GM13976 (cell line): ENCODE measurements at regions not wholly inside any gene's neighbourhood (a gene's known extent, or its start where the extent isn't known, plus 50 kb on each side); places are given as distances from the start of the nearest gene placed in this dataset.
"Not testable (repeated sequence)": the region's sequence is repeated elsewhere in the genome, so short reads cannot be mapped to it uniquely, and the experiment has no call there.

Experiments used
- DNase-seq: peaks from one replicate; pipeline ENCODE4 v3.0.0; 2012; ENCODE audit warnings: low spot score
- CTCF ChIP-seq: IDR thresholded peaks from 2 replicates; pipeline ENCODE4 v1.5.1; 2012; ENCODE audit warnings: borderline replicate concordance, mild to moderate bottlenecking; ENCODE audit not compliant: insufficient read depth; ENCODE audit errors: extremely low read depth, missing control alignments, control extremely low read depth
- in situ Hi-C: fragments of 300-500 bp; cut with MboI; formaldehyde crosslinking; loops from one replicate; pipeline ENCODE4 v1.12.0; 2022; ENCODE audit warnings: low sequenced_read_pairs, mixed read lengths, inconsistent platforms; ENCODE audit not compliant: unreplicated experiment

DNA sequence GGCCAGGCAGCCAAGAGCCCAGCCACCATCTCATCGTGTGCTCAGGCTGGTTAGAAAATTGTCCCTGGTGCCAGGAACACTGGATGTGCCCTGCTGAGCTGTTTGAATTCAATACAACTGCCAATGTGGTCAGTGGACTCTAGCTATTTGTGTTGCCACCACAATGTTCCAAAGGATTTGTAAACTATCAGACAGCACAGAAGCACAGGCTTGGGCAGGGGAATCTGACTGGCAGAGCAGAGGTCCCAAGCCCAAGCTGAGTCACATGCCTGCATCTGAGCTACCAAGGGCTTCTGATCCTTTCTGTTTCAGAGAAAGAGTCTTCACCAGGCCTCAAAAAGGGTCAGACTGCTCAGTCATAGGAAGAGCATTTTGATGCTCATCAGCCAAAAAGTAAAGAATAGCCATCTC, 232.1 kb upstream of the SEMA3C start:
- no peak for TF ChIP-seq CTCF
- no peak for DNase-seq
- in situ Hi-C loops: no loop called here

DNA sequence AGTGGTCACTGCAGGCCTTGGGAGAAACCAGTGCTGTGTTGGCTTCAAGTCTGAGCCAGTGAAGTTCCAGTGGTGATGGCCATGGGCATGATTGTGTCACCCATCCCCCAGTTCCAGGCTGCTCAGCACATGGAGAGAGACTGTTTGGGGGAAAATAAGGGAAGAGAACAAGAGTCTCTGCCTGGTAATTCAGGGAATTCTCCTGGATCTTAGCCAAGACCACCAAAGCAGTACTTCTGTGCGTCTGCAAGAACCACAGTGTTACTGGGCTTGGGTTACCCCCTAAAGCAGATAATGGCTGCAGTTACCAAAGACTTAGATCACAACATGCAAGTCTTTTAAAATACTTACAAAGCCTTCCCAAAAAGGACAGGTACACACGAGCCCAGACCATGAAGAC, 225.0 kb upstream of the SEMA3C start:
- no peak for DNase-seq
- in situ Hi-C loops: no loop called here

GRCh38 chr7:81141257-81142205, 222.7 kb upstream of the SEMA3C start:
- DNase-seq, in situ Hi-C loops: not testable (repeated sequence)

More for the DNA sequence above, 225.0 kb upstream of the SEMA3C start:
- TF ChIP-seq CTCF: no peak

- in situ Hi-C loops: no loop called here
- DNase-seq: no peak
- no peak for TF ChIP-seq CTCF
These were observed 221.9 kb upstream of the SEMA3C start for GRCh38 chr7:81140775-81141174.

- TF ChIP-seq CTCF: no peak
- in situ Hi-C loops: no loop called here
- DNase-seq: no peak
These were observed 221.4 kb upstream of the SEMA3C start for GRCh38 chr7:81140252-81140651.

DNA sequence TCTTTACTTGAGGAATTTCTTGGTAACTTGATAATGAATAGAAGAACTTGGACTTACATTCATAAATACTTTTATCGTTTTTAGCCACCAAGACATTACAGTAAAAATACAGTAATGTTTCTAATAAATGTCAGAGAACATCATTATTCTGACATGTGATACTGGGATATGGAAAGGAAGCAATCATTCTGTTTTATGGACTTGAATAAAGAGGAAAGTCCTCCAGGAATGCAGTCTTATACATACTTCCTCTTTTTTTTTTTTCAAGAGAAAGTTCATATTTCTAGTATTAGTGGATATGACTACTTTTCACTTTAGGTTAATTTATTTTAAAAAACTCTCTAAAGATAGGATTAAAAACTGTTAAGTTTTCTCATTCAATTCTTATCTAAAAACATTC, 220.0 kb upstream of the SEMA3C start:
- TF ChIP-seq CTCF: no peak
- DNase-seq: no peak
- in situ Hi-C loops: no loop called here

GRCh38 chr7:81135324-81135723, 216.5 kb upstream of the SEMA3C start:
- TF ChIP-seq CTCF: no peak
- in situ Hi-C loops: no loop called here
- DNase-seq: no peak
